Stimulated activated memory B cell treated with anti-CD40 and anti-IgM and Interleukin-4, amounts not matched to agents 10 μg/mL and 1 μg/mL and 100 μg/mL, for 72 hours (primary cell): ENCODE measurements at regions not wholly inside any gene's neighbourhood (a gene's known extent, or its start where the extent isn't known, plus 50 kb on each side); places are given as distances from the start of the nearest gene placed in this dataset.

ENCODE experiments used
- ATAC-seq: fragments of 150-1000 bp; cut with Tn5 transposase; 2 replicates; pipeline ENCODE4 v1.10.0; 2021
- H3K27ac Mint-ChIP-seq: one replicate; pipeline ENCODE4 v1.8.0; 2022; ENCODE audit warnings: mild to moderate bottlenecking, mixed read lengths
- H3K27me3 Mint-ChIP-seq: one replicate; pipeline ENCODE4 v1.8.0; 2022; ENCODE audit warnings: mixed read lengths
- H3K36me3 Mint-ChIP-seq: one replicate; pipeline ENCODE4 v1.8.0; 2022; ENCODE audit warnings: mixed read lengths
- H3K4me1 Mint-ChIP-seq: one replicate; pipeline ENCODE4 v1.8.0; 2022; ENCODE audit warnings: mixed read lengths
- H3K4me3 Mint-ChIP-seq: one replicate; pipeline ENCODE4 v1.8.0; 2022; ENCODE audit warnings: mild to moderate bottlenecking, moderate library complexity, mixed read lengths
- H3K9me3 Mint-ChIP-seq: one replicate; pipeline ENCODE4 v1.8.0; 2022; ENCODE audit warnings: mixed read lengths

- no peak overlapping the region for H3K4me3 Mint-ChIP-seq
- no peaks in the 10 kb centered on the region for H3K36me3 Mint-ChIP-seq
- peaks cover 7% of the 10 kb centered on the region for H3K4me1 Mint-ChIP-seq
- H3K9me3 Mint-ChIP-seq: no peaks in the 10 kb centered on the region
- ATAC-seq: no peak
- H3K27me3 Mint-ChIP-seq: peaks cover 17% of the 10 kb centered on the region
- H3K27ac Mint-ChIP-seq: no peak overlapping the region
These were observed 70.4 kb upstream of the SMLR1 start for GRCh38 chr6:130756824-130757223.

DNA sequence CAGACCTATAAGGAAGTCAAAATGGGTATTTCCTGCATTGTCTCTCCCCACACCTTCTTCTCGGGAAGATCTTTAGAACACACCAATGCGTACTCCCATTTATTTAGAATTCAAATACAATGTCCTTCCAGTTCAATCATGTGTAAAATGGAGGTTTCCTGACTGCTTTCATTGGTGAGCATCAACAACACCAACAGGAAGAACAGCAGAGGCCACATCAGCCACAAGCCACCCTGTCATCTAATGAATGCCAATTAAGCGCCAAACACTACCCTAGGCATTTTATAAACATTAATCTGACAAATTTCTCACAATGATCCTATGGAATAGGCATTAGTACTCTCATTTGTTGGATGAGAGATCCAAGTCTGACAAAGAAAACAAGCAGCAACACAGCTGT is 68.4 kb upstream of the SMLR1 start:
- Mint-ChIP-seq H3K27ac (no peak overlapping the region), H3K4me1 (peaks cover 7% of the 10 kb centered on the region), H3K36me3 (no peaks in the 10 kb centered on the region), H3K27me3 (peaks cover 17% of the 10 kb centered on the region), H3K9me3 (no peaks in the 10 kb centered on the region), H3K4me3 (no peak overlapping the region)
- no peak for ATAC-seq

DNA sequence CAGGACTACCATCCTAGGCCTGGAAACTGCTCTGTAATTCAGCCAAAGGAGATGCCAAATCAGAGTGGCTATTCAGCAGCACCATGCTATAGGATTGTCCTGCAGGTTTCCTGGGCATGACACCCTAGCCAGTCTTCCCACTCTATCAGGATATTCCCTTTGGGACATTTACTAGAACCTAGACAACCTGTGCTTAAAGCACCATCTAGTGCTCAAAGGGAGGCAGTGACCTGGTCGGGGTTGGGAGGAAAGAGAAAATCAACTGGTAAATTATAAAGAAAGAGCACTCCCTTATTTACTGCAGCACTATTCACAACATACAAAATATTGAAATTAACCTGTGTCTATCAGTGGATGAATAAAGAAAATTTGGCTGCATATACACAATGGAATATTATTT is 67.2 kb upstream of the SMLR1 start:
- H3K4me1 Mint-ChIP-seq: peaks cover 7% of the 10 kb centered on the region
- ATAC-seq: no peak
- no peaks in the 10 kb centered on the region for H3K9me3 Mint-ChIP-seq
- H3K27ac Mint-ChIP-seq: no peak overlapping the region
- H3K36me3 Mint-ChIP-seq: no peaks in the 10 kb centered on the region
- no peak overlapping the region for H3K4me3 Mint-ChIP-seq
- H3K27me3 Mint-ChIP-seq: peaks cover 17% of the 10 kb centered on the region

GRCh38 chr6:130761286-130761685 is 65.9 kb upstream of the SMLR1 start:
- H3K27me3 Mint-ChIP-seq: peaks cover 17% of the 10 kb centered on the region
- H3K4me1 Mint-ChIP-seq: no peaks in the 10 kb centered on the region
- H3K9me3 Mint-ChIP-seq: no peaks in the 10 kb centered on the region
- no peak overlapping the region for H3K27ac Mint-ChIP-seq
- no peaks in the 10 kb centered on the region for H3K36me3 Mint-ChIP-seq
- no peak for ATAC-seq
- H3K4me3 Mint-ChIP-seq: no peak overlapping the region

DNA sequence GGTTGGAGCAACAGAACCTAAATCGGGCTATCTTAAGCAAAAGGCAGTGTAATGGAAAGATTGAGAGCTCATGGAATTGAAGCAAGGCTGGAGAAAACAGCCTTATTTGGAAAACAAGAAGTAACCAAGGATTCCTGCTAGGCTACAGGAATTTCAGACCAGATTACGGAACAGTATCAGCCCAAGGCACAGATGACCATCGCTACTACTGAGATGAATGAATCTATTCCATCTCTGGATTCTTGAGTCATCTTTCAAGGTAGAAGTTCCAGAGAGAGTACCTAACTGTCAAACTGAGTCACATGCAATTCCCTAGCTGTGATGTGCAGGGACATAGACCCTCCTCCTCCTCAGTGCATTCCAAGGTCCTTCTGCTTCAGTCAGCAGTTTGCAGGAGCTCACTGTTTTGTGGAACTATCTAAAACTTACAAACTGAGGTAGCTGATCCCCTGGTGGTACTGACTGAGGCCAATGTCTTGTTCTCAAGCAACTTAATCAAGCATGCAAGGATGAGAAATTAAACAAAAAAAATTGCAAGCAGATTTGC is 62.0 kb upstream of the SMLR1 start:
- ATAC-seq: no peak
- Mint-ChIP-seq H3K4me3 (no peak overlapping the region), H3K9me3 (no peaks in the 10 kb centered on the region), H3K27ac (no peak overlapping the region), H3K4me1 (no peaks in the 10 kb centered on the region), H3K27me3 (peaks cover 10% of the 10 kb centered on the region), H3K36me3 (no peaks in the 10 kb centered on the region)

DNA sequence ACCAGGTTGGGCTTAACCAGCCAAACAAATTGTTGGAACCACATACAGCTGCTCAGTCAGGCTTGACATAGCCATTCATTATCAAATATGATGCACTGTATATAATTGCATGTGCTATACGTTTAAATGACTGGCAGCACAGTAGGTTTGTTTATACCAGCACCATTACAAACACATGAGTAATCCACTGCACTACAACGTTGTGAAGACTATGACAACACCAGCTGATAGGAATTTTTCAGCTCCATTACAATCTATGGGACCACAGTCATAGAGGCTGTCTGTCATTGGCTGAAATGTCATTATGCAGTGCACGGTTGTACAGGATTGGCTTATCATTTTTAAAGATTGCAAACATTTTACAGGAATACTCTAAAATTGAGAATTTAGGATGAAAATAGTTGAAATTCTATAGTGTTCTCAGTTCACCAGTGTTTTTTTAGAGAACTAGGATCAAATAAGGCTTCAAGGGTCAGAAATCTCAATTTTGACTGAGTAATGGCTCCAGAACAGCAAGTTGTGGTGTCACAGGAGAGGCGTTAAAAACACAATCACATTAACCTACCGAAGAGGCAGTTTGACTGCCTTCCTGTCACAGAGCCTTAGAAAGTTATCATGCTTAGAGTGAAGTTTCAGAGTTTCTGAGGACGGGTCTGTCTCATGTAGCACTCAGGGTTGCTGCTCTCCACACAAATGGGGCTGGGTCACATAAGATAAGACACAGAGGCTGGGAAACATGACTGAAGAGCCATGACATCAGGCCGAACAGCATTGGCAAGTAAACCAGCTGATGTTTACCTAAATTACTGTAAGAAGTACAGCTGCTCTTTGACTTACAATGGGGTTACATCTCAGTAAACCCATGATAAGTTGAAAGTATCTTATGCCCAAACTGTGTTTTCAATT is 60.7 kb upstream of the SMLR1 start:
- Mint-ChIP-seq H3K4me1 (no peaks in the 10 kb centered on the region), H3K27ac (no peak overlapping the region), H3K27me3 (no peaks in the 10 kb centered on the region), H3K4me3 (no peak overlapping the region), H3K36me3 (no peaks in the 10 kb centered on the region), H3K9me3 (no peaks in the 10 kb centered on the region)
- ATAC-seq: no peak

DNA sequence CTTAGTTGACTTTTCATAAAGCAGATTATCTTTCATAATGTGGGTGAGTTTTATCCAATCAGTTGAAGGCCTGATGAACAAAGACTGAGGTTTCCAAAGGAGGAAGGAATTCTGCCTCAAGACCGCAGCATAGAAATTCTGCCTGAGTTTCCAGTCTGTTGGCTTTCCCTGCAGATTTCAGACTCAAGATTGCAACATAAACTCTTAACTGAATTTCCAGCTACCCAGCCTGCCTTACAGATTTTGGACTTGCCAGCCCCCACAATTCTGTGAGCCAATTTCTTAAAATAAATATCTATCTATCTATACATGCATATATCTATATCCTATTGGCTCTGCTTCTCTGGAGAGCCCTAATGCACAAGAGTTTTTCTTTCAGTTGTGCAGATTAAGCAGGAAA is 57.3 kb upstream of the SMLR1 start:
- H3K27me3 Mint-ChIP-seq: no peaks in the 10 kb centered on the region
- H3K27ac Mint-ChIP-seq: no peak overlapping the region
- no peaks in the 10 kb centered on the region for H3K36me3 Mint-ChIP-seq
- no peak for ATAC-seq
- no peaks in the 10 kb centered on the region for H3K9me3 Mint-ChIP-seq
- no peaks in the 10 kb centered on the region for H3K4me1 Mint-ChIP-seq
- H3K4me3 Mint-ChIP-seq: no peak overlapping the region

DNA sequence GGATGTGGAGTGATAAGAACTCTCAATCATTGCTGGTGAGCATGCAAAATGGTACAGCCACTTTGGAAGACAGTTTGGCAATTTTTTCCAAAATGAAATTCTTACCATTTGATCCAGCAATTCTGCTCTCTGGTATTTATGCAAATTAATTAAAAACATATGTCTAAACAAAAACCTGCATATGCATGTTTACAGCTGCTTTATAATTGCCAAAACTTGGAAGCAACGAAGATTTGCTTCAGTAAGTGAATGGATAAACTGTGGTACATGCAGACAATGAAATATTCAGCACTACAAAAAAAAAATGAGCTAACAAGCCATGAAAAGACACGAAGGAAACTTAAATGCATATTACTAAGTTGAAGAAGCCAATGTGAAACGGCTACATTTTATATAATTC is 55.5 kb upstream of the SMLR1 start:
- ATAC-seq: no peak
- Mint-ChIP-seq H3K9me3 (no peaks in the 10 kb centered on the region), H3K4me1 (peaks cover 5% of the 10 kb centered on the region), H3K27ac (no peak overlapping the region), H3K27me3 (no peaks in the 10 kb centered on the region), H3K4me3 (no peak overlapping the region), H3K36me3 (no peaks in the 10 kb centered on the region)

GRCh38 chr6:130773860-130774259 is 53.3 kb upstream of the SMLR1 start:
- H3K4me1 Mint-ChIP-seq: peaks cover 5% of the 10 kb centered on the region
- no peak overlapping the region for H3K4me3 Mint-ChIP-seq
- no peaks in the 10 kb centered on the region for H3K27me3 Mint-ChIP-seq
- no peaks in the 10 kb centered on the region for H3K36me3 Mint-ChIP-seq
- H3K9me3 Mint-ChIP-seq: no peaks in the 10 kb centered on the region
- no peak for ATAC-seq
- no peak overlapping the region for H3K27ac Mint-ChIP-seq

DNA sequence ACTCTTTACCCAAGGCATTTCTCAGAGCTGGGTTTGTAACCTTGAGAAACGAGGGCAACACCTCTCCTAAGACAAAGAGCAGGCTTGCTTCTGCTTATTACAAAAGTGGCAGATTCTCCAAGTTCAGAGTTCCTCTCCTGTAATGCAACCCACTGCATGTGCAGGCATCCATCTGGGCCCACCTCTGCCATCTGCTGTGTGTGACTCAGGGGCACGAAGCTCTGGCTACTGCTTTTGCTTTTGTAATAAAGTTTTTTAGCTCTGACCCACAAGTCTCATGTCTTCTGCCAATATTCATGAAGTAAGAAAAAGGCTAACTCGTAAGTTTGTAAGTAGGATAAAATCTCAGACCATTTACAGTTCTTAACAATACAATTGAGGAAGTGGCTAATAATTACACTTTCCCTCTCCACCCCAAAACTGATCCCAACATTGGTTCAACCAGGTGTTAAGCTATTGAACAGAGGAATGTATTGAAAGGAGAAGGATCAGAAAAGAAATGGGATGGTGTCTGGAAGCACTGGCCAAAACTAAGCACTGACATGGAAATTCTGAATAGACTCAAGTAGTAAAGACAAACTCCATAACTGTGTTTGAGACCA is 51.7 kb upstream of the SMLR1 start:
- H3K4me1 Mint-ChIP-seq: peaks cover 5% of the 10 kb centered on the region
- ATAC-seq: no peak
- H3K27me3 Mint-ChIP-seq: peaks cover 12% of the 10 kb centered on the region
- H3K4me3 Mint-ChIP-seq: no peak overlapping the region
- no peak overlapping the region for H3K27ac Mint-ChIP-seq
- H3K9me3 Mint-ChIP-seq: no peaks in the 10 kb centered on the region
- no peaks in the 10 kb centered on the region for H3K36me3 Mint-ChIP-seq

DNA sequence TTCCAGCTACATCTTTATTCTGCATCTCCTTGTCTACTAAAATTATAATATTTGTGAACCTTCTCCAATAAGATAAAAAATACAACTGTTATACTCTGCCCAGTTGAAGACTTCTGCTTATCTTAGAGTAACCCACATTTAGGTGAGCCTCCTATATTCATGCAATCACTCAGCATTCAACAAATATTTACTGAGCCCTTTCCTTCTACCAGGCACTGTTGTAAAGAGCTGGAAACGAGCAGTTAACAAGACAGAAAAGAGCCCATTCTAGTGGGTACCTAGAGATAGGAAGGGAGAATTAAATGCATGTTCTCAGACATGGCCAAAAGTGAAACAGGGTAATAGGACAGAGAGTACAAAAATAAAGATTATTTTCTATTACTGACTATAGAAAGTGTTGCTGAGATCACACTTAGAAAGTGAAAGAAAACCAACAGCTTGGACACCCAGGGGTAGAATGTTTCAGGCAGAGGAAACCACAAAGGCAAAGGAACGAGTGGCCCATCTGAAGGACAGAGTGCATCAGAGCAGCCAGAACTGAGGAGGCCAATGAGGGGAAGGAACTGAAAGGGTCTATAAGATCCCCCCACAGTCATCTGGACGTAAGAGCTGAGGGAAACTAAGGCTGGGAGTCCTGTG is 50.8 kb upstream of the SMLR1 start:
- no peak overlapping the region for H3K4me3 Mint-ChIP-seq
- no peak overlapping the region for H3K27ac Mint-ChIP-seq
- peaks cover 5% of the 10 kb centered on the region for H3K4me1 Mint-ChIP-seq
- no peaks in the 10 kb centered on the region for H3K9me3 Mint-ChIP-seq
- ATAC-seq: no peak
- H3K27me3 Mint-ChIP-seq: peaks cover 12% of the 10 kb centered on the region
- H3K36me3 Mint-ChIP-seq: no peaks in the 10 kb centered on the region
